Mammary epithelial cell (primary cell): ENCODE measurements at regions not wholly inside any gene's neighbourhood (a gene's known extent, or its start where the extent isn't known, plus 50 kb on each side); places are given as distances from the start of the nearest gene placed in this dataset.

Experiments used
- EZH2 ChIP-seq: IDR thresholded peaks from 2 replicates; pipeline ENCODE4 v1.6.1; 2012; ENCODE audit warnings: low read length, inconsistent platforms, borderline replicate concordance
- TF ChIP-seq, protein P1 (sequence below), 2 donors: IDR thresholded peaks in 1 of 2; conservative IDR thresholded peaks in 1 of 2; 2 replicates each; pipeline ENCODE4 v1.5.1; 2011 to 2012; ENCODE audit warnings: inconsistent platforms in 2 of 2, low read length in 2 of 2, mild to moderate bottlenecking in 2 of 2, control low read depth in 1 of 2, low read depth in 1 of 2; ENCODE audit not compliant: insufficient read depth in 1 of 2; ENCODE audit errors: extremely low read depth in 1 of 2

- no peak for TF ChIP-seq EZH2
- TF ChIP-seq, protein P1, sequence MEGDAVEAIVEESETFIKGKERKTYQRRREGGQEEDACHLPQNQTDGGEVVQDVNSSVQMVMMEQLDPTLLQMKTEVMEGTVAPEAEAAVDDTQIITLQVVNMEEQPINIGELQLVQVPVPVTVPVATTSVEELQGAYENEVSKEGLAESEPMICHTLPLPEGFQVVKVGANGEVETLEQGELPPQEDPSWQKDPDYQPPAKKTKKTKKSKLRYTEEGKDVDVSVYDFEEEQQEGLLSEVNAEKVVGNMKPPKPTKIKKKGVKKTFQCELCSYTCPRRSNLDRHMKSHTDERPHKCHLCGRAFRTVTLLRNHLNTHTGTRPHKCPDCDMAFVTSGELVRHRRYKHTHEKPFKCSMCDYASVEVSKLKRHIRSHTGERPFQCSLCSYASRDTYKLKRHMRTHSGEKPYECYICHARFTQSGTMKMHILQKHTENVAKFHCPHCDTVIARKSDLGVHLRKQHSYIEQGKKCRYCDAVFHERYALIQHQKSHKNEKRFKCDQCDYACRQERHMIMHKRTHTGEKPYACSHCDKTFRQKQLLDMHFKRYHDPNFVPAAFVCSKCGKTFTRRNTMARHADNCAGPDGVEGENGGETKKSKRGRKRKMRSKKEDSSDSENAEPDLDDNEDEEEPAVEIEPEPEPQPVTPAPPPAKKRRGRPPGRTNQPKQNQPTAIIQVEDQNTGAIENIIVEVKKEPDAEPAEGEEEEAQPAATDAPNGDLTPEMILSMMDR (conservative IDR thresholded peaks at IDR 0.05 in 1 of 2, IDR thresholded peaks at IDR 0.05 in 1 of 2; ENCODE audit: extremely low read depth in 1 of 2, insufficient read depth in 1 of 2, low read depth in 1 of 2, low read length in 2 of 2) = no peak
Measured at GRCh38 chr10:4443419-4443818, 382.6 kb upstream of the AKR1E2 start.
